ENCODE measurements at regions not wholly inside any gene's neighbourhood (a gene's known extent, or its start where the extent isn't known, plus 50 kb on each side); places are given as distances from the start of the nearest gene placed in this dataset.

DNA sequence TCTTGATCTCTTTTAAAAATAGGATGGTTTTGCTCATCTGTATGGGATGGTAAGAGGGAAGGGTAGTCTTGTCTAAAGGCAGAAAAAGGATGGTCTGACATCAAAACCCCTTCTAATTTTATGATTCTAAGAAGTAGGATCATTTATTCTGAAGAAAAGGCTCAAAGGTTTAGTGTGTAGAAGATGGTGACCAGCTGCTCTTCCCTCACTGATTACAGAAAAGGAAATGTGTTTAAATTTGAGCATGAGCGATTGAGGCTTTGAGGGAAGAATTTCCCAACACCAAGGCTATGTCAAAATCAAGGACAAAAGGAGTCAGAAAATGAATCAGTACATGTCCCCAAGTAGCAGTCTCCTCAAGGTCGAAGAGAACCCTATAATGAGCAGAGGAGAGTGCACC lies 909.8 kb downstream of the EFNB2 start:
- ChIA-PET CTCF (no interaction called here), RAD21 (ENCODE audit: low non-redundant PET in 1 of 2, low total read pairs in 2 of 2, uncharacterized antibody in 2 of 2, unreplicated experiment in 2 of 2) (no interaction called here), POLR2A (no interaction called here)
- Histone ChIP-seq H3K4me1 (ENCODE audit: control insufficient read depth in 1 of 2, insufficient read depth in 2 of 2, low read length in 2 of 2) (no peaks in the 10 kb centered on the region), H3K27me3 (ENCODE audit: insufficient read depth, low read length) (no peaks in the 10 kb centered on the region), H3K4me2 (ENCODE audit: low read length) (no peak overlapping the region), H3K9ac (ENCODE audit: low read length) (no peak overlapping the region), H2AFZ (ENCODE audit: low read depth, low read length, poor library complexity, severe bottlenecking) (peak overlapping the region; percentile 12), H3K27ac (ENCODE audit: low read depth, low read length) (no peak overlapping the region), H3K4me3 (replicated peaks in 1 of 2; ENCODE audit: low read depth in 1 of 2, low read length in 2 of 2) (no peak overlapping the region), H4K20me1 (ENCODE audit: insufficient read depth) (no peaks in the 10 kb centered on the region), H3K9me2 (ENCODE audit: insufficient read depth) (no peaks in the 10 kb centered on the region), H3K9me3 (ENCODE audit: control insufficient read depth in 1 of 2, insufficient read depth in 1 of 2, low read depth in 1 of 2, low read length in 2 of 2) (no peaks in the 10 kb centered on the region), H3K36me3 (ENCODE audit: control insufficient read depth in 1 of 2, insufficient read depth in 2 of 2, low read length in 2 of 2) (no peaks in the 10 kb centered on the region), H3K79me2 (ENCODE audit: insufficient read depth, low read length) (no peaks in the 10 kb centered on the region)
- DNase-seq (ENCODE audit: low read depth, low spot score) (no peak), ATAC-seq (no peak)
- TF ChIP-seq POLR2AphosphoS5 (IDR thresholded peaks at IDR 0.05; ENCODE audit: low read depth, low read length) (no peak), RAD21 (IDR thresholded peaks at IDR 0.05; ENCODE audit: low read depth) (no peak), POLR2A (IDR thresholded peaks at IDR 0.05; ENCODE audit: borderline replicate concordance, extremely low read depth, insufficient read depth, insufficient read length) (no peak), CEBPB (IDR thresholded peaks at IDR 0.05; ENCODE audit: low read depth) (no peak), CBX3 (IDR thresholded peaks at IDR 0.05; ENCODE audit: low read depth) (no peak), YY1 (IDR thresholded peaks at IDR 0.05; ENCODE audit: extremely low read depth, insufficient replicate concordance, low read depth, low read length) (no peak), SP1 (IDR thresholded peaks at IDR 0.05; ENCODE audit: low read depth) (no peak), TCF7L2 (IDR thresholded peaks at IDR 0.05; ENCODE audit: borderline replicate concordance, extremely low read depth, insufficient read depth, insufficient read length) (no peak), EZH2 (IDR thresholded peaks at IDR 0.05) (no peak), FOSL1 (IDR thresholded peaks at IDR 0.05; ENCODE audit: low read depth) (no peak), JUND (IDR thresholded peaks at IDR 0.05) (no peak), ZFX (IDR thresholded peaks at IDR 0.05) (no peak)
- TF ChIP-seq, protein P1, sequence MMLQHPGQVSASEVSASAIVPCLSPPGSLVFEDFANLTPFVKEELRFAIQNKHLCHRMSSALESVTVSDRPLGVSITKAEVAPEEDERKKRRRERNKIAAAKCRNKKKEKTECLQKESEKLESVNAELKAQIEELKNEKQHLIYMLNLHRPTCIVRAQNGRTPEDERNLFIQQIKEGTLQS (IDR thresholded peaks at IDR 0.05), result no peak
- TF ChIP-seq, protein P2, sequence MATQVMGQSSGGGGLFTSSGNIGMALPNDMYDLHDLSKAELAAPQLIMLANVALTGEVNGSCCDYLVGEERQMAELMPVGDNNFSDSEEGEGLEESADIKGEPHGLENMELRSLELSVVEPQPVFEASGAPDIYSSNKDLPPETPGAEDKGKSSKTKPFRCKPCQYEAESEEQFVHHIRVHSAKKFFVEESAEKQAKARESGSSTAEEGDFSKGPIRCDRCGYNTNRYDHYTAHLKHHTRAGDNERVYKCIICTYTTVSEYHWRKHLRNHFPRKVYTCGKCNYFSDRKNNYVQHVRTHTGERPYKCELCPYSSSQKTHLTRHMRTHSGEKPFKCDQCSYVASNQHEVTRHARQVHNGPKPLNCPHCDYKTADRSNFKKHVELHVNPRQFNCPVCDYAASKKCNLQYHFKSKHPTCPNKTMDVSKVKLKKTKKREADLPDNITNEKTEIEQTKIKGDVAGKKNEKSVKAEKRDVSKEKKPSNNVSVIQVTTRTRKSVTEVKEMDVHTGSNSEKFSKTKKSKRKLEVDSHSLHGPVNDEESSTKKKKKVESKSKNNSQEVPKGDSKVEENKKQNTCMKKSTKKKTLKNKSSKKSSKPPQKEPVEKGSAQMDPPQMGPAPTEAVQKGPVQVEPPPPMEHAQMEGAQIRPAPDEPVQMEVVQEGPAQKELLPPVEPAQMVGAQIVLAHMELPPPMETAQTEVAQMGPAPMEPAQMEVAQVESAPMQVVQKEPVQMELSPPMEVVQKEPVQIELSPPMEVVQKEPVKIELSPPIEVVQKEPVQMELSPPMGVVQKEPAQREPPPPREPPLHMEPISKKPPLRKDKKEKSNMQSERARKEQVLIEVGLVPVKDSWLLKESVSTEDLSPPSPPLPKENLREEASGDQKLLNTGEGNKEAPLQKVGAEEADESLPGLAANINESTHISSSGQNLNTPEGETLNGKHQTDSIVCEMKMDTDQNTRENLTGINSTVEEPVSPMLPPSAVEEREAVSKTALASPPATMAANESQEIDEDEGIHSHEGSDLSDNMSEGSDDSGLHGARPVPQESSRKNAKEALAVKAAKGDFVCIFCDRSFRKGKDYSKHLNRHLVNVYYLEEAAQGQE (IDR thresholded peaks at IDR 0.05; ENCODE audit: low read depth), result no peak
- TF ChIP-seq, protein P3, sequence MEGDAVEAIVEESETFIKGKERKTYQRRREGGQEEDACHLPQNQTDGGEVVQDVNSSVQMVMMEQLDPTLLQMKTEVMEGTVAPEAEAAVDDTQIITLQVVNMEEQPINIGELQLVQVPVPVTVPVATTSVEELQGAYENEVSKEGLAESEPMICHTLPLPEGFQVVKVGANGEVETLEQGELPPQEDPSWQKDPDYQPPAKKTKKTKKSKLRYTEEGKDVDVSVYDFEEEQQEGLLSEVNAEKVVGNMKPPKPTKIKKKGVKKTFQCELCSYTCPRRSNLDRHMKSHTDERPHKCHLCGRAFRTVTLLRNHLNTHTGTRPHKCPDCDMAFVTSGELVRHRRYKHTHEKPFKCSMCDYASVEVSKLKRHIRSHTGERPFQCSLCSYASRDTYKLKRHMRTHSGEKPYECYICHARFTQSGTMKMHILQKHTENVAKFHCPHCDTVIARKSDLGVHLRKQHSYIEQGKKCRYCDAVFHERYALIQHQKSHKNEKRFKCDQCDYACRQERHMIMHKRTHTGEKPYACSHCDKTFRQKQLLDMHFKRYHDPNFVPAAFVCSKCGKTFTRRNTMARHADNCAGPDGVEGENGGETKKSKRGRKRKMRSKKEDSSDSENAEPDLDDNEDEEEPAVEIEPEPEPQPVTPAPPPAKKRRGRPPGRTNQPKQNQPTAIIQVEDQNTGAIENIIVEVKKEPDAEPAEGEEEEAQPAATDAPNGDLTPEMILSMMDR (IDR thresholded peaks at IDR 0.05 in 2 of 3, conservative IDR thresholded peaks at IDR 0.05 in 1 of 3; ENCODE audit: borderline replicate concordance in 1 of 3, insufficient read depth in 1 of 3, low read depth in 2 of 3, low read length in 2 of 3), result no peak
- intact Hi-C loops (cut with micrococcal nuclease), result no loop called here
- BruUV-seq (replicated peaks), result no TSS peak

All from HCT116 (cell line).